ENCODE measurements at regions not wholly inside any gene's neighbourhood (a gene's known extent, or its start where the extent isn't known, plus 50 kb on each side); places are given as distances from the start of the nearest gene placed in this dataset.

DNA sequence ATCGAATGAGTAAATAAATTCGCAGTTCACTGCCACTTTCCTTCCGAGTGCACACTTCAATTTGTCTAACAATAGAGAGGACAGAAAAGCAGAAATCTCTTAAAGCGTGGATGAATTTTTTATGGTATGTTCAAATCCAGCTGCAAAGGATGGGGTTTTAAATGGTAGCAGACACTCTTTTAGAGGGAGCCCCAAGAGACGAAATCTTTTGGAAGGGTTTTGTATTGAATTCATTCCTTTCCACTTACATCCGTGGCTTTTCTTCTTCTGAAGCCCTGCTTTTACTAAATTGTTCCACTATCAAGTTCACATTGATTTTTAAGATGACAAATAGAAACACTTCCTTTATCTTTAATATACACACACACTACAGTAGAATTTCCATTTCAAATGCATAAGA is 680.7 kb downstream of the NR4A2 start:
- no peak overlapping the region; the same call in 1 of the 2 replicates for H2AFZ ChIP-seq (ENCODE audit: low read depth, low read length)
- no peaks in the 10 kb centered on the region for H3K4me1 ChIP-seq (replicated peaks in 1 of 2; ENCODE audit: control insufficient read depth in 2 of 2, insufficient read depth in 2 of 2, low read length in 2 of 2)
- no peaks in the 10 kb centered on the region for H3K79me2 ChIP-seq (ENCODE audit: control insufficient read depth, insufficient read depth, low read length)
- H3K9me1 ChIP-seq (ENCODE audit: control insufficient read depth, insufficient read depth, low read length), result no peaks in the 10 kb centered on the region
- DNase-seq (ENCODE audit: extremely low read depth in 1 of 4, low spot score in 3 of 4) (no peak), FAIRE-seq (no peak), ATAC-seq (no peak)
- no peaks in the 10 kb centered on the region for H3K36me3 ChIP-seq (ENCODE audit: control insufficient read depth, insufficient read depth, low read length)
- no peaks in the 10 kb centered on the region for H3K27me3 ChIP-seq (ENCODE audit: control insufficient read depth in 2 of 2, insufficient read depth in 2 of 2, low read length in 2 of 2)
- WGBS (ENCODE audit: insufficient coverage, low coverage, missing lambda C conversion rate), result 3% methylated on average over 6 of the region's 6 CpGs
- intact Hi-C loops (cut with micrococcal nuclease), result no loop called here
- H3K9me3 ChIP-seq (replicated peaks; ENCODE audit: control insufficient read depth, insufficient read depth, low read depth, low read length), result no peaks in the 10 kb centered on the region
- H3K9ac ChIP-seq (ENCODE audit: insufficient read depth in 1 of 2, low read depth in 2 of 2, low read length in 2 of 2), result no peak overlapping the region
- no peak overlapping the region for H3K27ac ChIP-seq (ENCODE audit: extremely low read depth, low read depth, low read length)
- BruUV-seq (replicated peaks), result no TSS peak
- no peaks in the 10 kb centered on the region for H4K20me1 ChIP-seq (replicated peaks; ENCODE audit: control insufficient read depth, insufficient read depth, low read length)
- H3K4me2 ChIP-seq (ENCODE audit: insufficient read depth, low read length), result no peak overlapping the region
- ChIA-PET CTCF (ENCODE audit: low intra/inter-chr PET ratio) (interaction anchor here (0.6 kb wide), 1 partner anchor 1390 kb away, joined by 3 read pairs; no protein-coding TSS in a partner anchor), POLR2A (no interaction called here)
- in situ Hi-C loops (cut with MboI), result no loop called here
- H3K4me3 ChIP-seq, result no peak overlapping the region
- TF ChIP-seq, protein P1, sequence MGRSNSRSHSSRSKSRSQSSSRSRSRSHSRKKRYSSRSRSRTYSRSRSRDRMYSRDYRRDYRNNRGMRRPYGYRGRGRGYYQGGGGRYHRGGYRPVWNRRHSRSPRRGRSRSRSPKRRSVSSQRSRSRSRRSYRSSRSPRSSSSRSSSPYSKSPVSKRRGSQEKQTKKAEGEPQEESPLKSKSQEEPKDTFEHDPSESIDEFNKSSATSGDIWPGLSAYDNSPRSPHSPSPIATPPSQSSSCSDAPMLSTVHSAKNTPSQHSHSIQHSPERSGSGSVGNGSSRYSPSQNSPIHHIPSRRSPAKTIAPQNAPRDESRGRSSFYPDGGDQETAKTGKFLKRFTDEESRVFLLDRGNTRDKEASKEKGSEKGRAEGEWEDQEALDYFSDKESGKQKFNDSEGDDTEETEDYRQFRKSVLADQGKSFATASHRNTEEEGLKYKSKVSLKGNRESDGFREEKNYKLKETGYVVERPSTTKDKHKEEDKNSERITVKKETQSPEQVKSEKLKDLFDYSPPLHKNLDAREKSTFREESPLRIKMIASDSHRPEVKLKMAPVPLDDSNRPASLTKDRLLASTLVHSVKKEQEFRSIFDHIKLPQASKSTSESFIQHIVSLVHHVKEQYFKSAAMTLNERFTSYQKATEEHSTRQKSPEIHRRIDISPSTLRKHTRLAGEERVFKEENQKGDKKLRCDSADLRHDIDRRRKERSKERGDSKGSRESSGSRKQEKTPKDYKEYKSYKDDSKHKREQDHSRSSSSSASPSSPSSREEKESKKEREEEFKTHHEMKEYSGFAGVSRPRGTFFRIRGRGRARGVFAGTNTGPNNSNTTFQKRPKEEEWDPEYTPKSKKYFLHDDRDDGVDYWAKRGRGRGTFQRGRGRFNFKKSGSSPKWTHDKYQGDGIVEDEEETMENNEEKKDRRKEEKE (IDR thresholded peaks at IDR 0.05; ENCODE audit: borderline replicate concordance in 1 of 2, control insufficient read depth in 1 of 2, low read depth in 2 of 2, low read length in 1 of 2), result no peak
- TF ChIP-seq KDM1A (IDR thresholded peaks at IDR 0.05), result no peak
- TF ChIP-seq, protein P2, sequence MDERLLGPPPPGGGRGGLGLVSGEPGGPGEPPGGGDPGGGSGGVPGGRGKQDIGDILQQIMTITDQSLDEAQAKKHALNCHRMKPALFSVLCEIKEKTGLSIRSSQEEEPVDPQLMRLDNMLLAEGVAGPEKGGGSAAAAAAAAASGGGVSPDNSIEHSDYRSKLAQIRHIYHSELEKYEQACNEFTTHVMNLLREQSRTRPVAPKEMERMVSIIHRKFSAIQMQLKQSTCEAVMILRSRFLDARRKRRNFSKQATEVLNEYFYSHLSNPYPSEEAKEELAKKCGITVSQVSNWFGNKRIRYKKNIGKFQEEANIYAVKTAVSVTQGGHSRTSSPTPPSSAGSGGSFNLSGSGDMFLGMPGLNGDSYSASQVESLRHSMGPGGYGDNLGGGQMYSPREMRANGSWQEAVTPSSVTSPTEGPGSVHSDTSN (CRISPR knock-in tag; IDR thresholded peaks at IDR 0.05; ENCODE audit: low read depth), result no peak
- TF ChIP-seq, protein P2 (tag; conservative IDR thresholded peaks at IDR 0.05; ENCODE audit: low read depth), result no peak
- TF ChIP-seq HNRNPLL (IDR thresholded peaks at IDR 0.05; ENCODE audit: low read depth, low read length, poor library complexity, severe bottlenecking), result no peak
- no peak for TF ChIP-seq PHF20 (IDR thresholded peaks at IDR 0.05; ENCODE audit: partially characterized antibody)
- no peak for TF ChIP-seq ZFP30 (CRISPR knock-in tag; IDR thresholded peaks at IDR 0.05; ENCODE audit: borderline replicate concordance)
- TF ChIP-seq, protein P3, sequence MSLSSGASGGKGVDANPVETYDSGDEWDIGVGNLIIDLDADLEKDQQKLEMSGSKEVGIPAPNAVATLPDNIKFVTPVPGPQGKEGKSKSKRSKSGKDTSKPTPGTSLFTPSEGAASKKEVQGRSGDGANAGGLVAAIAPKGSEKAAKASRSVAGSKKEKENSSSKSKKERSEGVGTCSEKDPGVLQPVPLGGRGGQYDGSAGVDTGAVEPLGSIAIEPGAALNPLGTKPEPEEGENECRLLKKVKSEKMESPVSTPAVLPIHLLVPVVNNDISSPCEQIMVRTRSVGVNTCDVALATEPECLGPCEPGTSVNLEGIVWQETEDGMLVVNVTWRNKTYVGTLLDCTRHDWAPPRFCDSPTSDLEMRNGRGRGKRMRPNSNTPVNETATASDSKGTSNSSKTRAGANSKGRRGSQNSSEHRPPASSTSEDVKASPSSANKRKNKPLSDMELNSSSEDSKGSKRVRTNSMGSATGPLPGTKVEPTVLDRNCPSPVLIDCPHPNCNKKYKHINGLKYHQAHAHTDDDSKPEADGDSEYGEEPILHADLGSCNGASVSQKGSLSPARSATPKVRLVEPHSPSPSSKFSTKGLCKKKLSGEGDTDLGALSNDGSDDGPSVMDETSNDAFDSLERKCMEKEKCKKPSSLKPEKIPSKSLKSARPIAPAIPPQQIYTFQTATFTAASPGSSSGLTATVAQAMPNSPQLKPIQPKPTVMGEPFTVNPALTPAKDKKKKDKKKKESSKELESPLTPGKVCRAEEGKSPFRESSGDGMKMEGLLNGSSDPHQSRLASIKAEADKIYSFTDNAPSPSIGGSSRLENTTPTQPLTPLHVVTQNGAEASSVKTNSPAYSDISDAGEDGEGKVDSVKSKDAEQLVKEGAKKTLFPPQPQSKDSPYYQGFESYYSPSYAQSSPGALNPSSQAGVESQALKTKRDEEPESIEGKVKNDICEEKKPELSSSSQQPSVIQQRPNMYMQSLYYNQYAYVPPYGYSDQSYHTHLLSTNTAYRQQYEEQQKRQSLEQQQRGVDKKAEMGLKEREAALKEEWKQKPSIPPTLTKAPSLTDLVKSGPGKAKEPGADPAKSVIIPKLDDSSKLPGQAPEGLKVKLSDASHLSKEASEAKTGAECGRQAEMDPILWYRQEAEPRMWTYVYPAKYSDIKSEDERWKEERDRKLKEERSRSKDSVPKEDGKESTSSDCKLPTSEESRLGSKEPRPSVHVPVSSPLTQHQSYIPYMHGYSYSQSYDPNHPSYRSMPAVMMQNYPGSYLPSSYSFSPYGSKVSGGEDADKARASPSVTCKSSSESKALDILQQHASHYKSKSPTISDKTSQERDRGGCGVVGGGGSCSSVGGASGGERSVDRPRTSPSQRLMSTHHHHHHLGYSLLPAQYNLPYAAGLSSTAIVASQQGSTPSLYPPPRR (CRISPR knock-in tag; IDR thresholded peaks at IDR 0.05; ENCODE audit: borderline replicate concordance), result no peak
- TF ChIP-seq, protein P4, sequence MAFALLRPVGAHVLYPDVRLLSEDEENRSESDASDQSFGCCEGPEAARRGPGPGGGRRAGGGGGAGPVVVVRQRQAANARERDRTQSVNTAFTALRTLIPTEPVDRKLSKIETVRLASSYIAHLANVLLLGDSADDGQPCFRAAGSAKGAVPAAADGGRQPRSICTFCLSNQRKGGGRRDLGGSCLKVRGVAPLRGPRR (CRISPR knock-in tag; IDR thresholded peaks at IDR 0.05), result no peak
- TF ChIP-seq MECOM (CRISPR knock-in tag; IDR thresholded peaks at IDR 0.05), result no peak
- no peak for TF ChIP-seq ELF4 (CRISPR knock-in tag; IDR thresholded peaks at IDR 0.05)

Measured in K562 (cell line).